ENCODE measurements at regions not wholly inside any gene's neighbourhood (a gene's known extent, or its start where the extent isn't known, plus 50 kb on each side); places are given as distances from the start of the nearest gene placed in this dataset.

DNA sequence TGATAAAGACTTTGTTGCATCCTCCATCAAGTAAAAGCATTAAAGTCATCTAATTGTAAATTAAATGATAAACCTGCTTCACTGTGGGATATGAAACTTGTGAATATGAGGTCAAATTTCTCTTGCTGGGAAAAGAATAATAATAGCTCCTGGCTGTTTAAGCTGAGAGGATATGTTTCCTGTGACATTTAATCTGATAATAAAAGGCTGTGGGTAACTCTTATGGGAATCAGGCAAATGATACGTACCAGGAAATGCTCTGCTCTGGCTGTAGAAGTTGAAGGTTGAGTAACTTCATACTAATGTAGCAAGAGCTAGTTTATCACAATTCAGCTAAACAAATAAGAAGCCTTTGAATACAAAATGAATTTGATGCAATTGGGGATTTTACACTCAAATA lies 574.6 kb downstream of the RAPGEF2 start:
- TF ChIP-seq, protein P1, sequence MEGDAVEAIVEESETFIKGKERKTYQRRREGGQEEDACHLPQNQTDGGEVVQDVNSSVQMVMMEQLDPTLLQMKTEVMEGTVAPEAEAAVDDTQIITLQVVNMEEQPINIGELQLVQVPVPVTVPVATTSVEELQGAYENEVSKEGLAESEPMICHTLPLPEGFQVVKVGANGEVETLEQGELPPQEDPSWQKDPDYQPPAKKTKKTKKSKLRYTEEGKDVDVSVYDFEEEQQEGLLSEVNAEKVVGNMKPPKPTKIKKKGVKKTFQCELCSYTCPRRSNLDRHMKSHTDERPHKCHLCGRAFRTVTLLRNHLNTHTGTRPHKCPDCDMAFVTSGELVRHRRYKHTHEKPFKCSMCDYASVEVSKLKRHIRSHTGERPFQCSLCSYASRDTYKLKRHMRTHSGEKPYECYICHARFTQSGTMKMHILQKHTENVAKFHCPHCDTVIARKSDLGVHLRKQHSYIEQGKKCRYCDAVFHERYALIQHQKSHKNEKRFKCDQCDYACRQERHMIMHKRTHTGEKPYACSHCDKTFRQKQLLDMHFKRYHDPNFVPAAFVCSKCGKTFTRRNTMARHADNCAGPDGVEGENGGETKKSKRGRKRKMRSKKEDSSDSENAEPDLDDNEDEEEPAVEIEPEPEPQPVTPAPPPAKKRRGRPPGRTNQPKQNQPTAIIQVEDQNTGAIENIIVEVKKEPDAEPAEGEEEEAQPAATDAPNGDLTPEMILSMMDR (IDR thresholded peaks at IDR 0.05; ENCODE audit: low read length) = no peak
- no peak for TF ChIP-seq EZH2 (optimal IDR thresholded peaks at IDR 0.05; ENCODE audit: low read depth, low read length)
- no peak for TF ChIP-seq EZH2phosphoT487 (IDR thresholded peaks at IDR 0.05; ENCODE audit: low read length)

All from MM.1S (cell line).